Motor neuron (in vitro differentiated cells): ENCODE measurements at regions not wholly inside any gene's neighbourhood (a gene's known extent, or its start where the extent isn't known, plus 50 kb on each side); places are given as distances from the start of the nearest gene placed in this dataset.
"Not testable (repeated sequence)": the region's sequence is repeated elsewhere in the genome, so short reads cannot be mapped to it uniquely, and the experiment has no call there.

Source experiments
- ATAC-seq, 8 experiments: fragments of 200-7000 bp; cut with Tn5 transposase; replicated peaks in 6 of 8; 2 replicates each; pipeline ENCODE4 v1.8.0; 2021; ENCODE audit warnings: mild to moderate bottlenecking in 8 of 8, moderate library complexity in 8 of 8
- H3K27ac ChIP-seq, 2 donors: fragments of 250-450 bp; sonication (Bioruptor Pico); 2 replicates each; pipeline ENCODE4 v1.9.0; 2021; ENCODE audit warnings: antibody characterized with exemption in 2 of 2, mild to moderate bottlenecking in 2 of 2, moderate library complexity in 1 of 2
- H3K4me1 ChIP-seq, 2 donors: fragments of 250-450 bp; sonication (Bioruptor Pico); replicated peaks in 1 of 2; 2 replicates each; pipeline ENCODE4 v1.6.1; 2021; ENCODE audit warnings: antibody characterized with exemption in 2 of 2, mild to moderate bottlenecking in 2 of 2, moderate library complexity in 1 of 2
- H3K4me3 ChIP-seq, 5 donors: fragments of 250-450 bp; sonication (Bioruptor Pico); 2 replicates each; pipeline ENCODE4 v1.9.0; 2021; ENCODE audit warnings: antibody characterized with exemption in 5 of 5, mild to moderate bottlenecking in 5 of 5, moderate library complexity in 4 of 5
- WGBS, 10 experiments: fragments of 450-650 bp; shearing (Covaris generic); methylation state at CpG; one replicate each; pipeline ENCODE4 v1.0.0; 2022; 5-methylcytosine and 5-hydroxymethylcytosine counted together
- in situ Hi-C, 9 experiments: fragments of 400-800 bp; cut with MboI; loops; one replicate each; pipeline ENCODE4 v1.15.0; 2021; ENCODE audit warnings: low sequenced_read_pairs in 9 of 9, low pct_unique_long_range_greater_than_20kb in 2 of 9; ENCODE audit not compliant: unreplicated experiment in 9 of 9

DNA sequence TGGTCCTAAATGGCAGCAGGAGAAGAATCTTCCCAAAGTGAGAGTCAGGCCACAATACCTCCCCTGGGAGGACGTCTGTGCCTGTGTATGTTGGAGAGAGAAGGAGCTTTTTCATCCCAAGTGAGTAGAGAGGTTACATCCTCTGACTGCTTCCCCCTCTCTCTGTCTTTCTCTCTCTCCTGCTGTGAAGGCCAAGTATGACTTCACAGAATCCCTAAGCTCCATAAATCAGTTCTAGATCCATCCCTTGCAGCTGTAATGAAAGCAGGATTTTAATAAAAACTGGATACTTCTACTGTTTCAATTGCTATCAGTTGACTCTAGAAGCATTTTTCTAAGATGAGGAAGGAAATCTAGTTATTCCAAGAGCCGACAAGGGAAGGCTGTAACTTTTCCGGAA lies 389.1 kb upstream of the PROK2 start:
- H3K4me3 ChIP-seq: no peak overlapping the region
- in situ Hi-C loops: no loop called here
- ATAC-seq: peak in 6 of 8 experiments; percentile 6 to 59 (median 44)
- peak overlapping the region in 1 of 2 donors; percentile 19 for H3K27ac ChIP-seq
- WGBS, 10 experiments: 0 to 83% (median 52%) methylated on average over 1 to 2 of the region's 3 CpGs; no CpG with 5 or more reads in 4 of the 10 experiments
- H3K4me1 ChIP-seq: peaks cover 13 to 27% of the 10 kb centered on the region in 2 donors

DNA sequence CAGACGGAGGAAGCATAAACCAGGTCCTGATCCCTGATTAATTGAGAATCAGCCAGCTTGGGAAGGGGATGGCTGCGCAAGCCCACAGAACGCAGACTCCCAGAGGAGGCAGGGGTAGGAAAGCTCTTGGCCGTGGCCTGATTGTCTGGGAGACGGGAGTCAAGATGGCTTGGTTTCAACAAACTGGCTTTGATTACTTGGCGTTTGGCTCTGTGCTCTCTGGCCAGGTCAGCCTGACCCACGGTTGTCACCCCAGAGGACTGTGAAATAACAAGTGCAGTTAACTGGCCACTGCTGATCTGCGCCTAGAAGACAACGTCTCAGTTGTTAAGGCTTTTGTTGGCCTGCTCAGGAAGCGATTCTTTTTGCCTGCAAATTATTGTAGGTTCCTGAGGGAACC lies 387.0 kb upstream of the PROK2 start:
- Histone ChIP-seq H3K27ac (no peak overlapping the region), H3K4me3 (no peak overlapping the region), H3K4me1 (peaks cover 13 to 22% of the 10 kb centered on the region in 2 donors)
- WGBS, 10 experiments: 27 to 100% (median 78%) methylated on average over 1 to 7 of the region's 10 CpGs; no CpG with 5 or more reads in 5 of the 10 experiments
- peak in 4 of 8 experiments; percentile 7 to 30 (median 24) for ATAC-seq
- in situ Hi-C loops: no loop called here

DNA sequence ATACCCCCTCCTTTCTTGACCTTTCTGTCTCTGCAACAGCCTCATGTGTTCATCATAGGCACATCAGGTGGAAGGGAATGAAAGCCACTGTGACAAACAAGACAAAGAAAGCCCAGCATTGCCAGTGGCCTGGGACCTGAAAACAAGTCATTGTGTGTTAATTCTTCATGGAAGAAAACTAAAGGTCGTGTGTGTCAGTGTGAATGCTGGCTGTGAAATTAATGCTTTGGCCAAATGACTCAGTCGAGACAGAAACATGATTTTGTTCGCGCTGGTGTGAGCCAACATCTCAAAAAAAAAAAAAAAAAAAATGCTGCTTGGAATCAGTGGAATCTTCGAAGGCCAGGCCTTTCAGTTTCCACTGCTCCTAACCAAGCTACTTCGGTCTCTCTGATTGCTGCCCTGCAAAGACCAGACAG lies 386.5 kb upstream of the PROK2 start:
- in situ Hi-C loops: no loop called here
- H3K4me1 ChIP-seq: peaks cover 13 to 22% of the 10 kb centered on the region in 2 donors

DNA sequence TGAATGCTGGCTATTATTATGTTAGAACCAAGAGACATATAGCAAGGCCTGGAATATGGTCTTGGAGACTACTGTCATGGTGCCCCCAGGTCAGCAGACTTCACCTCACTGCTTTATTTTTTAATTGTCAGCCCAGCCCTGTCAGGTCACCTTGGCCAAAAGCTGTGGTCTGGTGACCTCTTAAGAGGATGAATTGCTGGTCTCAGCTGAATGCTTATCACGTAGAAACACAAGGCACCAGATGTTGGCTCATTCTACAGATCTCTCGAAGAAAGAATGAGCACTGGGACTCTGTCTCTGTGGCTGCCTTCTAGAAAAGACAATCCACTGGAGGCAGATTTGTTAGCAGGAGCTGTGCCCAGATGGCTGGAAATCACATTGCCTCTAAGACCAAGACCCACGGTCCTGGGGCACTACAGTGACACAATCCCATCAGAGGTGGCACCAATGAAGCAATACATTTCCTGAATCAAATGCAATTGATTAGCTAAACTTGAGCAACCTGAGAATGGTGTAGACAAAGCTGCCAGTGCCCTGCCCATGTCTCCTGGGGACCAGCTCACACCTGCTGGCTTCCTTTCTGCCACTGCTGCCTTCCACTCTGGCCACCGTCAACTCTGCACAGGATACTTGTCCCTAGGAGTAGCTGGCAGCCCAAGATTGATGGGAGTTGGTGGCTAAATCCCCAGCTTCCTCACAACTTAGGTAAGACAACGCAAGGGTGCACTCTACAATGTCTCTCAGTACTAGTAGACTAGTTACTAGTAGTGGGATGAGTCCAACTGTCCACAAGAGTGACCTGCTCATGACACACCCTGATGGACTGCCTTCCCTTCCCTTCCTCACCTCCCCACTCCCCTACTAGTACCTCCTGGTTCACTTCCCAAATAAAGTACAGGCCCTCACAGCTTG lies 384.9 kb upstream of the PROK2 start:
- WGBS, 10 experiments: 50 to 100% (median 82%) methylated on average over 1 to 4 of the region's 5 CpGs; no CpG with 5 or more reads in 2 of the 10 experiments
- in situ Hi-C loops: no loop called here
- ATAC-seq: no peak
- H3K27ac ChIP-seq: no peak overlapping the region
- H3K4me3 ChIP-seq: no peak overlapping the region
- peaks cover 13 to 22% of the 10 kb centered on the region in 2 donors for H3K4me1 ChIP-seq

More for the DNA sequence above, 386.5 kb upstream of the PROK2 start:
- WGBS, 10 experiments: 4 to 76% (median 48%) methylated on average over 3 to 6 of the region's 6 CpGs
- Histone ChIP-seq H3K4me3 (no peak overlapping the region), H3K27ac (no peak overlapping the region)
- peak in 5 of 8 experiments; percentile 73 to 84 (median 81) for ATAC-seq

DNA sequence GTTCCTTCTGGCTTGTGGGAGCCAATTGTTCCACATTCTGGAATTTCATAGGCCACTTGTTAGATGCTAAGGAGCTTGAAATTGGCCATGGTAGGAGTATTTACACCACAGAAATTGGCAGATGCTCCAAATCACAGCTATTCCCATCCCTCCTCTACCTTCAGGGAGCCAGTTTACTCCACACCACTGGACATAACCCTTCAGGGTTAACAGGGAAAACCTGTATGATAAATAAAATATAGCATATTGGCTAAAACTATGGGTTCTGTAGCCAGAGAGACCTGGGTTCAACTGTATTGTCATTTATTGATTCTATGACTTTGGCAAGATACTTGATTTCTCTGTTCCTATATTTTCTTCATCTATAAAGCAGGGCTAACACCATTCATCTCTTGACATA lies 384.2 kb upstream of the PROK2 start:
- no peak for ATAC-seq
- H3K27ac ChIP-seq: no peak overlapping the region
- H3K4me1 ChIP-seq: peaks cover 8 to 19% of the 10 kb centered on the region in 2 donors
- in situ Hi-C loops: no loop called here
- H3K4me3 ChIP-seq: no peak overlapping the region

DNA sequence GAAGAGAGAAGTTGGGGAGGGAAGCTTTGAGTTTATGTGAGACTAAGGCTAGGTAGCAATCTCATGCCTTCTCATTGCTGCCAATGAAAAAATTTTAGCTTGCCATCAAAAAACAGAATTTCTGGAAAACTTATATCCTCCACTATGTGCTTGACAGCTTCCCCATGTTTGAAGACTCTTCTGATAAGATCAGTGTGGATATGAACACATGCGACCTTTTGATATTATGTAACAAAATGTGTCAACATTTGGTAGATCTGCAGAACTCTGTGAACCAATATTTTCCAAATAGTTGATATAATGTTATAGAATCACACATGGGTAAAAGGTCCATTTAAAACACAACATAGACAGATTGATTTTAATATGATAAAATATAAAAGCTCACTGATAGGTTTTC lies 380.9 kb upstream of the PROK2 start:
- H3K4me1 ChIP-seq: peaks cover 7 to 12% of the 10 kb centered on the region in 2 donors
- no peak overlapping the region for H3K27ac ChIP-seq
- WGBS, 10 experiments: 71 to 100% (median 100%) methylated on average over 1 of the region's 1 CpG; no CpG with 5 or more reads in 3 of the 10 experiments
- in situ Hi-C loops: no loop called here
- no peak overlapping the region for H3K4me3 ChIP-seq
- ATAC-seq: no peak

DNA sequence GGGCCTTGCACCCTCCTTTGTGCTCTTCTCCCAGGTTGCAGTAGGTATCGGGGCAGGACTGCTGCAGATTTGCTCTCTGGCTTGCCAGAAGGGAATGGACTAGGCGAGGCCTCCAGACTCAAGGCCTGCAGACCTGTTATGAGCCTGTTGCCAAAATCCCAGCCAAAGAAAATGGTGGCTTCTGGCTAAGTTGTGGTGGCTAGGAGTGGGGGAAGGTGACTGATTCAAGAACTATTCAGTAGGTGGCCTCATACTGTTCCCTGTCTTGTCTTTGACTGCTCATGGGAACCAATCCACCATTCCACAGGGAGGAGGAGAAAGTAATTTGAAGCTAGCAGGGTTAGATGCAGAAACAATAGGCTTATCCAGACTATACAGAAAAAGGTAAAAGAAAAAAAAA lies 380.4 kb upstream of the PROK2 start:
- WGBS, 10 experiments: 95 to 100% (median 100%) methylated on average over 1 to 2 of the region's 2 CpGs; no CpG with 5 or more reads in 6 of the 10 experiments
- H3K27ac ChIP-seq: no peak overlapping the region
- ATAC-seq: no peak
- in situ Hi-C loops: no loop called here
- peaks cover 7 to 16% of the 10 kb centered on the region in 2 donors for H3K4me1 ChIP-seq
- H3K4me3 ChIP-seq: no peak overlapping the region

DNA sequence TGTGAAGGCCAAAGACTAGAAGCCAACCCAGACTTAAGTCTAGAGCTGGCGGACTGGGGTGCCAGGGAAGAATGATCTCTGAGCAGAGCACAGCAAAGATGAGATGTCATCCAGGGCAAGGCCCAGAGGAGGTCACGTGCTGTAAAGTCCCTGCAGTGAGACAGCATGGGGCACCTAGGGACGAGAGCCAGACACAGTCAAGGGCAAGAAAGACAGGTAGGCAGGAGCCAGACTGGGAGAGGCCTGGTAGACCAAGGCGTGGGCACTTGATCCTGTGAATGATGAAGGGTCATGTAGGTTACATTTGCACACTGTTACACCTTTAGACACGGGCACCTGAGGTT lies 379.7 kb upstream of the PROK2 start:
- ATAC-seq: no peak
- Histone ChIP-seq H3K4me3 (no peak overlapping the region), H3K27ac (no peak overlapping the region), H3K4me1 (peaks cover 7 to 18% of the 10 kb centered on the region in 2 donors)
- in situ Hi-C loops: no loop called here
- WGBS, 10 experiments: 33 to 100% (median 73%) methylated on average over 1 to 4 of the region's 5 CpGs; no CpG with 5 or more reads in 3 of the 10 experiments

DNA sequence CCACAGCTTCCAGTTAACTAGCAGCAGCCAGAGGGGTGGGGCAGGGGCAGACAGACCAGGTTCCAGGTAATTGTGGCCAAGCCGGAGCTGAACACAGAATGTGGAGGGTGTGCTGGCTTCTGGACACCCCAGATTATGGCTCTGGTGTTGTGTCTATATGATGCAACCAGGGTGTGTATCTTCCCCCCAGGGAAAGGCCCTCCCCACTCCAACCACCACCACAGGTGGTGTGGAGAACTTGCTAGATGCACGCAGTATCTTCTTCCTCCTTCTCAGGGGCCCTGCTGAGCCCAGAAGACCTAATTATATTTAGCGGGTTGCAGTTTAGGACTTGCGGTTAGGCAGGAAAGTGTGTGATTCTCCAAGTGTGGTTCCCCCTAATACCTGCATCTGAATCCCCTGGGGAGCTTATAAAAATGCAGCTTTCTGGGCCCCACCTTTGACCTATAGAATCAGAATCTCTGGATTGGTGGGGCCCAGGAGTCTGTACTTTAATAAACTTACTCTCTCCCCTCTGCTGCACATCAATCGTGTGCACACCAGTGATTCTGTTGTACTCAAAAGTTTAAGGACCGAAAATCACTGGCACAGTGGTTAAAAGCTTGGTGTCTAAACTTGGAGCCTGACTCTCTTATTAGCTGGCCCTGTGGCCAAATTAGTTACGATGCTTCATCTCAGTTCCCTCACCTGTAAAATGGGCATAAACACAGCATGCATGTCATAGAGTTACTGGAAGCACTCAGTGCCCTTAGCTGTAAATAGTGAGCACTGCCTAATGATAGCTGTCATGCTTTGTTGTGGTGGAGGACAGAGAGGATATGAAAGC lies 379.1 kb upstream of the PROK2 start:
- Histone ChIP-seq H3K27ac (no peak overlapping the region), H3K4me1 (peaks cover 7 to 18% of the 10 kb centered on the region in 2 donors), H3K4me3 (no peak overlapping the region)
- 71 to 100% (median 95%) methylated on average over 1 to 7 of the region's 7 CpGs; no CpG with 5 or more reads in 3 of the 10 experiments for WGBS, 10 experiments
- no peak for ATAC-seq
- in situ Hi-C loops: no loop called here

DNA sequence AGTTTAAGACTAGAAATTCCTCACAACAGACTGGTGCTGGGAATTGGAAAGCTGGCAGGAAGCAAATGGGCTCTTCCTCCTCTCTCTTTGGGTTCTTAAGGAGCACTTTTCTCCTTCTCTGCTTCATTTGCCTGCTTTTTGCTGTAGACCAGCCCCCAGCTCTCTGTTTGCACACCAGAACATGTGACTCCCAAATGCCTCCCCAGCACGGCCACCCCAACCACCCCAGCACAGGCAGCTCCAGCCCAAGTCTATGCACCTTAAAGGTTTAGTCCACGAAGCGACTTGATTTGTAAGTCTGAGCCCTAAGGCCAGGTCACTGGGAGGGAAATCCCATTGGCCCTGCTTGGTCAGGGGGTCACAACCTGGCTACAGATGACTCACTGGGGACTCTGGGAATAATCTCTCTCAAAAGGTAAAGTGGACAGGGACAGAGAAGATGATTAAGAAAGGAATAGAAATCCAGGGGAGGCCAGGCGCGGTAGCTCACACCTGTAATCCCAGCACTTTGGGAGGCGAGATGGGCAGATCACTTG lies 377.8 kb upstream of the PROK2 start:
- H3K27ac ChIP-seq: no peak overlapping the region
- H3K4me1 ChIP-seq: peaks cover 7 to 18% of the 10 kb centered on the region in 2 donors
- 45 to 100% (median 100%) methylated on average over 1 to 5 of the region's 6 CpGs; no CpG with 5 or more reads in 2 of the 10 experiments for WGBS, 10 experiments
- no peak overlapping the region for H3K4me3 ChIP-seq
- peak in 6 of 8 experiments; percentile 8 to 35 (median 34) for ATAC-seq
- in situ Hi-C loops: no loop called here

DNA sequence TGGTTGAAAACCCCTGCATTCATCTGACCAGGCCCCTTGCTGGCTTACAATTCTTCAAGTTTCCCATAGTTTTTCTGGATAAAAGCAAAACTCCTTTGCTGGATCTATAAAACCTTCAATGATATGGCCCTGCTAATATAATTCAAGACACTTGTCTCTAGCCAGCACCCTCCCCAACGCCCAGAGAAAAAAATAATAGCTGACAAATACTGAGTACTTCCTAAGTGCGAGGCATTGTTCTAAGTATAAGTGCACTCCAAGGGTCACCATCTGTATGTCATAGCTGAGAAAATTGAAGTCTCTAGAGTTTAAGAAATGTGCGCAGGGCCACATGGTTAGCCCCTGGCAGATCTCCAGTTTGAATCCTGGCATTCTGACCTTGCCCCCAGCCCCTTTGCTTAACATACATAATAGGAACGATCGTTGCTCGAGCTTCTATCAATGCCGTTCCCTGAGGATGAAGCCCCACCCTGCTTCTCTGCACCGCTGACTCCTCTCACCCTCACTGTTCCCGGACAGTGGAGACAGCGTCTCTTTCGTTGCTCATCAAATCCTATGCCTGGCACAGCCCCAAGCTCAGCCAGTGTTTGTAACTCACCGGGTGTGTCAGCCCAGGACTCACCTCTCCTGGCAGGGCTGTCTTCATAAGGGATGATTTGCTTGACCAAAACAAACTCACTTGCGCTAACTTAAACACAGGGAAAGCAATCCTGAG lies 377.1 kb upstream of the PROK2 start:
- peaks cover 7 to 18% of the 10 kb centered on the region in 2 donors for H3K4me1 ChIP-seq
- peak; percentile 38 to 94 (median 92) for ATAC-seq
- no peak overlapping the region for H3K27ac ChIP-seq
- WGBS, 10 experiments: 13 to 81% (median 34%) methylated on average over 3 to 12 of the region's 13 CpGs; no CpG with 5 or more reads in 3 of the 10 experiments
- in situ Hi-C loops: no loop called here
- H3K4me3 ChIP-seq: no peak overlapping the region

DNA sequence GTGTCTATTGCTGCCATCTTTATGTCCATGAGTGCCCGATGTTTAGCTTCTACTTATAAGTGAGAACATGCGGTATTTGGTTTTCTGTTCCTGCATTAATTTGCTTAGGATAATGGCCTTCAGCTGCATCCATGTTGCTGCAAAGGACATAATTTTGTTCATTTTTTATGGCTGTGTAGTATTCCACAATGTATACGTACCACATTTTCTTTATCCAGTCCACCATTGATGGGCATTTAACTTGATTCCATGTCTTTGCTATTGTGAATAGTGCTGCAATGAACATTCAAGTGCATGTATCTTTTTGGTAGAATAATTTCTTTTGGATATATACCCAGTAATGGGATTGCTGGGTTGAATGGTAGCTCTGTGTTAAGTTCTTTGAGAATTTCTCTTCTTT lies 376.3 kb upstream of the PROK2 start:
- peaks cover 7 to 18% of the 10 kb centered on the region in 2 donors for H3K4me1 ChIP-seq
- H3K27ac ChIP-seq, H3K4me3 ChIP-seq, in situ Hi-C loops, ATAC-seq: not testable (repeated sequence)
- 80 to 100% (median 97%) methylated on average over 1 to 3 of the region's 3 CpGs for WGBS, 10 experiments
